H1 (cell line): ENCODE measurements at regions not wholly inside any gene's neighbourhood (a gene's known extent, or its start where the extent isn't known, plus 50 kb on each side); places are given as distances from the start of the nearest gene placed in this dataset.
"Not testable (repeated sequence)": the region's sequence is repeated elsewhere in the genome, so short reads cannot be mapped to it uniquely, and the experiment has no call there.

ENCODE experiments used
- CTCF ChIA-PET: fragments of 300-600 bp; sonication (Branson Sonifier 250); formaldehyde crosslinking; loops from one replicate; lab custom pipeline; 2021; ENCODE audit not compliant: partially characterized antibody; lab: Charles Lee
- POLR2A ChIA-PET: fragments of 300-600 bp; sonication (Branson Sonifier 250); formaldehyde crosslinking; loops from one replicate; lab custom pipeline; 2021; ENCODE audit warnings: inconsistent platforms; ENCODE audit not compliant: partially characterized antibody; lab: Charles Lee
- DNase-seq, 2 experiments: peaks; one replicate each; pipeline versions ENCODE4 v3.0.0 to v3.0.0-alpha.2; 2010 to 2022; ENCODE audit warnings: low spot score in 2 of 2, low read depth in 1 of 2, mixed read lengths in 1 of 2
- FAIRE-seq: peaks from 2 replicates; lab custom pipeline; 2011; peaks lifted over from hg19 to GRCh38; lab: Jason Lieb, UNC
- H2AFZ ChIP-seq: 2 replicates; pipeline ENCODE4 v1.8.1; 2012; ENCODE audit warnings: low read length, inconsistent platforms
- H2AK5ac ChIP-seq: 2 replicates; pipeline ENCODE4 v1.6.1; 2013; ENCODE audit warnings: low read depth, low read length
- H2BK120ac ChIP-seq: replicated peaks from 2 replicates; pipeline ENCODE3; 2013; ENCODE audit warnings: low read depth, low read length, inconsistent platforms
- H2BK12ac ChIP-seq: 2 replicates; pipeline ENCODE4 v1.6.1; 2013; ENCODE audit warnings: low read depth, low read length
- H2BK15ac ChIP-seq: 2 replicates; pipeline ENCODE4 v1.6.1; 2013; ENCODE audit warnings: low read length
- H2BK20ac ChIP-seq: 2 replicates; pipeline ENCODE4 v1.6.1; 2013; ENCODE audit warnings: low read length
- H2BK5ac ChIP-seq: 2 replicates; pipeline ENCODE4 v1.6.1; 2013; ENCODE audit warnings: low read depth, low read length
- H3K14ac ChIP-seq: 2 replicates; pipeline ENCODE4 v1.6.1; 2013; ENCODE audit warnings: inconsistent platforms; ENCODE audit not compliant: insufficient read length
- H3K18ac ChIP-seq: 2 replicates; pipeline ENCODE4 v1.6.1; 2013; ENCODE audit warnings: low read length; ENCODE audit errors: extremely low read depth
- H3K23ac ChIP-seq: 2 replicates; pipeline ENCODE4 v1.6.1; 2013; ENCODE audit warnings: inconsistent platforms; ENCODE audit not compliant: insufficient read length
- H3K23me2 ChIP-seq: 2 replicates; pipeline ENCODE4 v1.6.1; 2013; ENCODE audit warnings: low read depth, low read length
- H3K27ac ChIP-seq: 2 replicates; pipeline ENCODE4 v1.6.1; 2011; ENCODE audit warnings: low read depth, low read length, inconsistent platforms
- H3K27me3 ChIP-seq, 4 experiments: replicated peaks in 1 of 4; 1 replicate in 1 of 4; 2 replicates in 3 of 4; pipeline versions ENCODE4 v1.6.1 to v1.8.1; 2011 to 2013; ENCODE audit warnings: low read length in 3 of 4, mild to moderate bottlenecking in 3 of 4, inconsistent platforms in 2 of 4, mixed read lengths in 2 of 4, moderate library complexity in 1 of 4; ENCODE audit not compliant: control insufficient read depth in 3 of 4, insufficient read depth in 3 of 4; ENCODE audit errors: extremely low read depth in 1 of 4
- H3K36me3 ChIP-seq, 4 experiments: 2 replicates each; pipeline versions ENCODE4 v1.6.1 to v1.8.1; 2011 to 2013; ENCODE audit warnings: mild to moderate bottlenecking in 4 of 4, low read length in 3 of 4, moderate library complexity in 2 of 4, control low read depth in 1 of 4, inconsistent platforms in 1 of 4; ENCODE audit not compliant: insufficient read depth in 4 of 4, control insufficient read depth in 2 of 4
- H3K4ac ChIP-seq: replicated peaks from 2 replicates; pipeline ENCODE3; 2013; ENCODE audit warnings: low read length, low read depth, mixed read lengths, inconsistent platforms; ENCODE audit not compliant: insufficient read length
- H3K4me1 ChIP-seq, 4 experiments: replicated peaks in 1 of 4; 1 replicate in 1 of 4; 2 replicates in 3 of 4; pipeline versions ENCODE4 v1.6.1 to v1.8.1; 2011 to 2013; ENCODE audit warnings: low read length in 3 of 4, inconsistent platforms in 2 of 4, mixed read lengths in 1 of 4; ENCODE audit not compliant: insufficient read depth in 4 of 4, control insufficient read depth in 3 of 4
- H3K4me2 ChIP-seq, 2 experiments: 2 replicates each; pipeline versions ENCODE4 v1.6.1 to v1.8.1; 2011 to 2013; ENCODE audit warnings: low read depth in 2 of 2, low read length in 2 of 2, control low read depth in 1 of 2, inconsistent platforms in 1 of 2, mild to moderate bottlenecking in 1 of 2; ENCODE audit not compliant: insufficient read depth in 1 of 2
- H3K4me3 ChIP-seq, 4 experiments: fragments of 200-600, 300-600 bp in 1 of 4; sonication (generic), shearing (Covaris generic), sonication (Bioruptor Twin) in 1 of 4; 2 replicates each; pipeline versions ENCODE4 v1.5.1 to v1.8.1; 2011 to 2016; ENCODE audit warnings: low read length in 4 of 4, low read depth in 3 of 4, control low read depth in 2 of 4, inconsistent platforms in 2 of 4, mild to moderate bottlenecking in 2 of 4, mixed read lengths in 1 of 4, moderate library complexity in 1 of 4; ENCODE audit not compliant: insufficient read depth in 2 of 4; ENCODE audit errors: extremely low read depth in 1 of 4
- H3K56ac ChIP-seq: replicated peaks from 2 replicates; pipeline ENCODE3; 2013; ENCODE audit warnings: low read depth, mild to moderate bottlenecking, mixed read lengths, low read length, inconsistent platforms; ENCODE audit not compliant: insufficient read length
- H3K79me1 ChIP-seq: 2 replicates; pipeline ENCODE4 v1.6.1; 2013; ENCODE audit warnings: low read depth, low read length, control low read depth
- H3K79me2 ChIP-seq, 2 experiments: 2 replicates each; pipeline versions ENCODE4 v1.6.1 to v1.8.1; 2012 to 2013; ENCODE audit warnings: low read length in 2 of 2, mild to moderate bottlenecking in 2 of 2, inconsistent platforms in 1 of 2; ENCODE audit not compliant: insufficient read depth in 2 of 2, control insufficient read depth in 1 of 2
- H3K9ac ChIP-seq, 4 experiments: replicated peaks in 1 of 4; 1 replicate in 1 of 4; 2 replicates in 3 of 4; pipeline versions ENCODE4 v1.6.1 to v1.8.1; 2011 to 2013; ENCODE audit warnings: low read depth in 3 of 4, low read length in 3 of 4, control low read depth in 2 of 4, mild to moderate bottlenecking in 2 of 4, moderate library complexity in 2 of 4, inconsistent platforms in 1 of 4; ENCODE audit errors: extremely low read depth in 1 of 4
- H3K9me3 ChIP-seq, 2 experiments: 2 replicates each; pipeline versions ENCODE4 v1.6.1 to v1.8.1; 2012 to 2013; ENCODE audit warnings: mild to moderate bottlenecking in 2 of 2, moderate library complexity in 2 of 2, control low read depth in 1 of 2, inconsistent platforms in 1 of 2, low read depth in 1 of 2, low read length in 1 of 2, mixed read lengths in 1 of 2; ENCODE audit not compliant: insufficient read depth in 2 of 2
- H4K20me1 ChIP-seq, 2 experiments: replicated peaks in 1 of 2; 2 replicates each; pipeline versions ENCODE3 to v1.8.1; 2011 to 2013; ENCODE audit warnings: inconsistent platforms in 2 of 2, low read length in 2 of 2, mild to moderate bottlenecking in 1 of 2; ENCODE audit not compliant: insufficient read depth in 2 of 2, control insufficient read depth in 1 of 2
- H4K5ac ChIP-seq: 2 replicates; pipeline ENCODE4 v1.6.1; 2013; ENCODE audit warnings: low read length, low read depth, mixed read lengths, inconsistent platforms; ENCODE audit not compliant: insufficient read length
- H4K8ac ChIP-seq: 2 replicates; pipeline ENCODE4 v1.8.0; 2013; ENCODE audit warnings: mild to moderate bottlenecking, moderate library complexity, low read length, inconsistent platforms; ENCODE audit not compliant: insufficient read depth; ENCODE audit errors: extremely low read depth
- H4K91ac ChIP-seq: replicated peaks from 2 replicates; pipeline ENCODE3; 2013; ENCODE audit warnings: low read length, mixed read lengths, inconsistent platforms; ENCODE audit not compliant: insufficient read length
- WGBS, 2 experiments: shearing (Covaris generic) in 1 of 2; methylation state at CpG; one replicate each; pipeline versions ENCODE4 v1.1.6 to v1.1.7; 2013 to 2015; ENCODE audit warnings: low lambda C conversion rate in 2 of 2, mixed read lengths in 2 of 2, inconsistent platforms in 1 of 2, low coverage in 1 of 2, missing lambda C conversion rate in 1 of 2; ENCODE audit not compliant: insufficient replicate concordance in 2 of 2, insufficient coverage in 1 of 2, insufficient read length in 1 of 2; ENCODE audit errors: extremely low coverage in 1 of 2, missing lambda C conversion rate in 1 of 2; 5-methylcytosine and 5-hydroxymethylcytosine counted together

DNA sequence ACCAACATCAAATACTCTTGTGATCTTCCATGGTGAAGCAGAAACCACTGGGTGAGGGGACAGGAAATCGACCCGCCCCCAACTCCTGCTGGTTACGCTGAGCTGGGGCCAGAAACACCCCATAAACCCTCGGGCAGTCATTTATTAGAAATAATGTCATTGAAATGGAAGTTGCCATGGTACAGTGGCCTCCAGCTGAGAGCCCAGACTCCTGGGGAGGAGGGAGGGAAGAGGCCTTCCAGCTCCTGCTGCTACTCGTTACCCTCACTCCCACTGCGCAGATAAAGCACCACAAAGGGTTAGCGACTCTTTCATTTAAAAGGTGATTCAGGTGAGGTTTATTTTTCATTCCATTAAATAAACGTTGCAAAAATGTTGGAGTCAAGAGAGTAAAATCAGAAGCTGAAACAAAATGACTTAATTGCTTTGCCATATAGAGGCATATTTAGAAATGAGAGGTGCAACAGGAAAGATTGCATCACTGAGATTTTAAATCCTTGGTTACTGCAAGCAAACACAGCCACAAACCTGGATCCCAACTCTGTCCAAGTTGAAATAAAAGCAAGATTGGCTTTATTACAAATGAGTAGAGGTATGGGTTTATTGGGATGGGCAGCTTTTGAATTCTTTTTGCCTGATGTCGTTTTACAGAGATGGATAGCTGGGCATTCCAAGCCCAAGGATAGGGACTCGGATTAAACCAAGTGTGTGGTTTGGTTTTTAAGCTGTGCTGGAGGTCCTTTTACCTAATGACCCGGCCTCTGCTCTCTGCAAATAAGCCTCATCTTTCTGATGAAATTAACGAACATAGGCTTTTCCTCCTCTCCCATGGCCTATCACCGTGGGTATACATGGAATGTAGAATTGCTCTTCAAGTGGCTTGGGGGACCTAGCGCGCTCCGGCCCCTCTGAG is 92.0 kb downstream of the LYZL1 start:
- DNase-seq, H3K9ac ChIP-seq, H4K91ac ChIP-seq, H3K27me3 ChIP-seq, H3K14ac ChIP-seq, H3K23me2 ChIP-seq, H2BK12ac ChIP-seq, H3K9me3 ChIP-seq, H3K79me1 ChIP-seq, H3K23ac ChIP-seq, H2BK20ac ChIP-seq, H3K4me3 ChIP-seq, H4K20me1 ChIP-seq, H3K56ac ChIP-seq, H2BK15ac ChIP-seq, POLR2A ChIA-PET, H2BK5ac ChIP-seq, H3K18ac ChIP-seq, H3K36me3 ChIP-seq, H3K4me2 ChIP-seq, H3K79me2 ChIP-seq, H2BK120ac ChIP-seq, H3K4me1 ChIP-seq, H2AK5ac ChIP-seq, H4K5ac ChIP-seq, H4K8ac ChIP-seq, H3K27ac ChIP-seq, H3K4ac ChIP-seq: not testable (repeated sequence)
- 66% methylated on average over 15 of the region's 16 CpGs; no CpG with 5 or more reads in 1 of the 2 experiments for WGBS, 2 experiments
- CTCF ChIA-PET: interaction anchor here (2.1 kb wide), 1 partner anchor 12 kb away, joined by 12 read pairs; no protein-coding TSS in a partner anchor
- peak; percentile 71 for FAIRE-seq
- H2AFZ ChIP-seq: peak overlapping the region; percentile 53; the same call in 1 of the 2 replicates
